GM12878 (cell line): ENCODE measurements at regions not wholly inside any gene's neighbourhood (a gene's known extent, or its start where the extent isn't known, plus 50 kb on each side); places are given as distances from the start of the nearest gene placed in this dataset.

ENCODE experiments used
- ATF7 ChIP-seq: fragments of 450-650 bp; IDR thresholded peaks from 2 replicates; pipeline ENCODE4 v1.6.1; 2016; ENCODE audit warnings: low read depth, mild to moderate bottlenecking
- BCL11A ChIP-seq: IDR thresholded peaks from 2 replicates; pipeline ENCODE4 v1.6.1; 2011; ENCODE audit warnings: low read depth, low read length
- CHD2 ChIP-seq: IDR thresholded peaks from 2 replicates; pipeline ENCODE4 v1.6.1; 2011; ENCODE audit warnings: low read depth, low read length, improper control_type of control experiment, borderline replicate concordance
- CREB1 ChIP-seq: IDR thresholded peaks from 2 replicates; pipeline ENCODE4 v1.6.1; 2012; ENCODE audit warnings: low read depth, mild to moderate bottlenecking, inconsistent platforms
- DPF2 ChIP-seq: fragments of 450-650 bp; IDR thresholded peaks from 2 replicates; pipeline ENCODE4 v1.6.1; 2017; ENCODE audit warnings: mild to moderate bottlenecking
- FOXM1 ChIP-seq: IDR thresholded peaks from 2 replicates; pipeline ENCODE4 v1.6.1; 2012; ENCODE audit warnings: low read depth, mild to moderate bottlenecking, inconsistent platforms, low read length, moderate library complexity
- HDAC2 ChIP-seq: fragments of 200-600 bp; sonication (generic); IDR thresholded peaks from 2 replicates; pipeline ENCODE4 v1.6.1; 2017
- JUNB ChIP-seq: IDR thresholded peaks from 2 replicates; pipeline ENCODE4 v1.6.1; 2016; ENCODE audit warnings: antibody characterized with exemption, mild to moderate bottlenecking
- JUND ChIP-seq: IDR thresholded peaks from 2 replicates; pipeline ENCODE4 v1.6.1; 2012; ENCODE audit warnings: low read depth, mild to moderate bottlenecking, low read length, improper control_type of control experiment, moderate library complexity
- MEF2B ChIP-seq: fragments of 450-650 bp; IDR thresholded peaks from 2 replicates; pipeline ENCODE4 v1.6.1; 2018; ENCODE audit warnings: mild to moderate bottlenecking, moderate library complexity; ENCODE audit not compliant: partially characterized antibody, poor library complexity, severe bottlenecking
- NFIC ChIP-seq: IDR thresholded peaks from 2 replicates; pipeline ENCODE4 v1.6.1; 2012; ENCODE audit warnings: low read depth, mild to moderate bottlenecking, inconsistent platforms, low read length, moderate library complexity
- NFYA ChIP-seq: IDR thresholded peaks from 2 replicates; pipeline ENCODE4 v1.6.1; 2011; ENCODE audit warnings: low read depth, mild to moderate bottlenecking, low read length, improper control_type of control experiment, borderline replicate concordance
- RUNX3 ChIP-seq: IDR thresholded peaks from 2 replicates; pipeline ENCODE4 v1.6.1; 2012; ENCODE audit warnings: low read length, inconsistent platforms
- TBL1XR1 ChIP-seq: IDR thresholded peaks from 2 replicates; pipeline ENCODE4 v1.6.1; 2012; ENCODE audit warnings: low read depth, low read length, improper control_type of control experiment
- TF ChIP-seq, protein P1 (sequence below): fragments of 450-650 bp; IDR thresholded peaks from 2 replicates; pipeline ENCODE4 v1.6.1; 2017; ENCODE audit warnings: low read depth, mild to moderate bottlenecking, moderate library complexity
- TF ChIP-seq, protein P2 (sequence below): fragments of 150-350 bp; IDR thresholded peaks from 2 replicates; pipeline ENCODE4 v1.6.1; 2016; ENCODE audit warnings: low read depth, low read length
- TF ChIP-seq, protein P3 (sequence below): fragments of 150-350 bp; IDR thresholded peaks from 2 replicates; pipeline ENCODE4 v1.6.1; 2014; ENCODE audit warnings: mild to moderate bottlenecking, low read depth, low read length
- TF ChIP-seq, protein P4 (sequence below): fragments of 450-650 bp; IDR thresholded peaks from 2 replicates; pipeline ENCODE4 v1.6.1; 2016; ENCODE audit warnings: mild to moderate bottlenecking, moderate library complexity, borderline replicate concordance

DNA sequence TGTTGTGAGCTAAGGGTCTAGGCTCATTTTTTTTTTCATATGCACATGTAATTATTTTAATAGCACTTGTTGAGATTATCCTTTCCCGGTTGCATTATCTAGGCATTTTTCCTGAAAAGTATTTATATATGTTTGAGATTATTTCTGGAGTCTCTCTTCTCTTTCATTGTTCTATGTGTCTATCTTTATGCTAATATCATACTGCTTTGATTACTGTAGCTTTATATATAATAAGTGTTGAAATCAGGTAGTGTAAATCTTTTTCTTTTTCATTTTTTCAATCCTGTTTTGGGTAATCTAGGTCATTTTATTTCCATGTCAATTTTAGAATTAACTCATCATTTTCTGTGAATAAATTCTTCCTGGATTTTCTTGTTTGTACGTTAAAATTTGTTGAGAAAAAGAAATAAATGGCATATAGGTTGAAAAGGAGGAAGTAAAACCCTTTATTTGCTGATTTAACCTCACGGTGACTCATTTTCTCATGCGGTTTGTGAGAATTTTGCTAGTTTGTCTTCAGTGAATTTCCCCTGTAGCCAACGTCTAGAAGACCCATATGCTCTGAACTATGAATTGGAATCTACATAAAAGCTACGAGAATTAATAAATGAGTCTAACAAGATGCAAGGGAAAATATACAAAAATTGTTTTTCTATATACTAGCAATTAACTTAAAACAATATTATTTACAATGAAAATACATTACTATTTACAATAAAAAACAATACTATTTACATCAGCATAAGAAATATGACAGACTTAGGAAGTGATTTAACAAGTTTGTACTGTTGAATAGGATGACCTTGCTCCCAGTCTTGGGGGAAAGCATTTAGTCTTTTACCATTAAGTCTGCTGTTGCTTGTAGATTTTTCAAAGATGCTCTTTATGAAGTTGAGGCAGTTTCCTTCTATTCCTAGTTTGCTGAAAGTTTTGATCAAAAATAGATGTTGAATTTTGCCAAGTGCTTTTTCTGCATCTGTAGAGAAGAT lies 105.0 kb downstream of the SNAPC1 start (continued):
- TF ChIP-seq, protein P1, sequence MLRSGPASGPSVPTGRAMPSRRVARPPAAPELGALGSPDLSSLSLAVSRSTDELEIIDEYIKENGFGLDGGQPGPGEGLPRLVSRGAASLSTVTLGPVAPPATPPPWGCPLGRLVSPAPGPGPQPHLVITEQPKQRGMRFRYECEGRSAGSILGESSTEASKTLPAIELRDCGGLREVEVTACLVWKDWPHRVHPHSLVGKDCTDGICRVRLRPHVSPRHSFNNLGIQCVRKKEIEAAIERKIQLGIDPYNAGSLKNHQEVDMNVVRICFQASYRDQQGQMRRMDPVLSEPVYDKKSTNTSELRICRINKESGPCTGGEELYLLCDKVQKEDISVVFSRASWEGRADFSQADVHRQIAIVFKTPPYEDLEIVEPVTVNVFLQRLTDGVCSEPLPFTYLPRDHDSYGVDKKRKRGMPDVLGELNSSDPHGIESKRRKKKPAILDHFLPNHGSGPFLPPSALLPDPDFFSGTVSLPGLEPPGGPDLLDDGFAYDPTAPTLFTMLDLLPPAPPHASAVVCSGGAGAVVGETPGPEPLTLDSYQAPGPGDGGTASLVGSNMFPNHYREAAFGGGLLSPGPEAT: peak; percentile 83; the same call in 1 of the 2 replicates
- peak; percentile 98 for TF ChIP-seq RUNX3
- no peak for TF ChIP-seq NFYA
- peak; percentile 37 for TF ChIP-seq MEF2B
- peak; percentile 77; the same call in 1 of the 2 replicates for TF ChIP-seq FOXM1
- TF ChIP-seq JUND: peak; percentile 77; the same call in 1 of the 2 replicates
- TF ChIP-seq, protein P2, sequence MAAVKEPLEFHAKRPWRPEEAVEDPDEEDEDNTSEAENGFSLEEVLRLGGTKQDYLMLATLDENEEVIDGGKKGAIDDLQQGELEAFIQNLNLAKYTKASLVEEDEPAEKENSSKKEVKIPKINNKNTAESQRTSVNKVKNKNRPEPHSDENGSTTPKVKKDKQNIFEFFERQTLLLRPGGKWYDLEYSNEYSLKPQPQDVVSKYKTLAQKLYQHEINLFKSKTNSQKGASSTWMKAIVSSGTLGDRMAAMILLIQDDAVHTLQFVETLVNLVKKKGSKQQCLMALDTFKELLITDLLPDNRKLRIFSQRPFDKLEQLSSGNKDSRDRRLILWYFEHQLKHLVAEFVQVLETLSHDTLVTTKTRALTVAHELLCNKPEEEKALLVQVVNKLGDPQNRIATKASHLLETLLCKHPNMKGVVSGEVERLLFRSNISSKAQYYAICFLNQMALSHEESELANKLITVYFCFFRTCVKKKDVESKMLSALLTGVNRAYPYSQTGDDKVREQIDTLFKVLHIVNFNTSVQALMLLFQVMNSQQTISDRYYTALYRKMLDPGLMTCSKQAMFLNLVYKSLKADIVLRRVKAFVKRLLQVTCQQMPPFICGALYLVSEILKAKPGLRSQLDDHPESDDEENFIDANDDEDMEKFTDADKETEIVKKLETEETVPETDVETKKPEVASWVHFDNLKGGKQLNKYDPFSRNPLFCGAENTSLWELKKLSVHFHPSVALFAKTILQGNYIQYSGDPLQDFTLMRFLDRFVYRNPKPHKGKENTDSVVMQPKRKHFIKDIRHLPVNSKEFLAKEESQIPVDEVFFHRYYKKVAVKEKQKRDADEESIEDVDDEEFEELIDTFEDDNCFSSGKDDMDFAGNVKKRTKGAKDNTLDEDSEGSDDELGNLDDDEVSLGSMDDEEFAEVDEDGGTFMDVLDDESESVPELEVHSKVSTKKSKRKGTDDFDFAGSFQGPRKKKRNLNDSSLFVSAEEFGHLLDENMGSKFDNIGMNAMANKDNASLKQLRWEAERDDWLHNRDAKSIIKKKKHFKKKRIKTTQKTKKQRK: no peak
- TF ChIP-seq CREB1: 0 out of 2 replicates have a peak, but pooled peaks have one; percentile 25
- peak; percentile 71 for TF ChIP-seq ATF7
- TF ChIP-seq, protein P3, sequence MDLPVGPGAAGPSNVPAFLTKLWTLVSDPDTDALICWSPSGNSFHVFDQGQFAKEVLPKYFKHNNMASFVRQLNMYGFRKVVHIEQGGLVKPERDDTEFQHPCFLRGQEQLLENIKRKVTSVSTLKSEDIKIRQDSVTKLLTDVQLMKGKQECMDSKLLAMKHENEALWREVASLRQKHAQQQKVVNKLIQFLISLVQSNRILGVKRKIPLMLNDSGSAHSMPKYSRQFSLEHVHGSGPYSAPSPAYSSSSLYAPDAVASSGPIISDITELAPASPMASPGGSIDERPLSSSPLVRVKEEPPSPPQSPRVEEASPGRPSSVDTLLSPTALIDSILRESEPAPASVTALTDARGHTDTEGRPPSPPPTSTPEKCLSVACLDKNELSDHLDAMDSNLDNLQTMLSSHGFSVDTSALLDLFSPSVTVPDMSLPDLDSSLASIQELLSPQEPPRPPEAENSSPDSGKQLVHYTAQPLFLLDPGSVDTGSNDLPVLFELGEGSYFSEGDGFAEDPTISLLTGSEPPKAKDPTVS: no peak
- no peak for TF ChIP-seq HDAC2
- peak; percentile 92 for TF ChIP-seq BCL11A
- peak; percentile 91 for TF ChIP-seq JUNB
- TF ChIP-seq TBL1XR1: peak; percentile 70; the same call in 1 of the 2 replicates
- TF ChIP-seq DPF2: peak; percentile 94
- TF ChIP-seq CHD2: no peak
- peak; percentile 92 for TF ChIP-seq NFIC
- TF ChIP-seq, protein P4, sequence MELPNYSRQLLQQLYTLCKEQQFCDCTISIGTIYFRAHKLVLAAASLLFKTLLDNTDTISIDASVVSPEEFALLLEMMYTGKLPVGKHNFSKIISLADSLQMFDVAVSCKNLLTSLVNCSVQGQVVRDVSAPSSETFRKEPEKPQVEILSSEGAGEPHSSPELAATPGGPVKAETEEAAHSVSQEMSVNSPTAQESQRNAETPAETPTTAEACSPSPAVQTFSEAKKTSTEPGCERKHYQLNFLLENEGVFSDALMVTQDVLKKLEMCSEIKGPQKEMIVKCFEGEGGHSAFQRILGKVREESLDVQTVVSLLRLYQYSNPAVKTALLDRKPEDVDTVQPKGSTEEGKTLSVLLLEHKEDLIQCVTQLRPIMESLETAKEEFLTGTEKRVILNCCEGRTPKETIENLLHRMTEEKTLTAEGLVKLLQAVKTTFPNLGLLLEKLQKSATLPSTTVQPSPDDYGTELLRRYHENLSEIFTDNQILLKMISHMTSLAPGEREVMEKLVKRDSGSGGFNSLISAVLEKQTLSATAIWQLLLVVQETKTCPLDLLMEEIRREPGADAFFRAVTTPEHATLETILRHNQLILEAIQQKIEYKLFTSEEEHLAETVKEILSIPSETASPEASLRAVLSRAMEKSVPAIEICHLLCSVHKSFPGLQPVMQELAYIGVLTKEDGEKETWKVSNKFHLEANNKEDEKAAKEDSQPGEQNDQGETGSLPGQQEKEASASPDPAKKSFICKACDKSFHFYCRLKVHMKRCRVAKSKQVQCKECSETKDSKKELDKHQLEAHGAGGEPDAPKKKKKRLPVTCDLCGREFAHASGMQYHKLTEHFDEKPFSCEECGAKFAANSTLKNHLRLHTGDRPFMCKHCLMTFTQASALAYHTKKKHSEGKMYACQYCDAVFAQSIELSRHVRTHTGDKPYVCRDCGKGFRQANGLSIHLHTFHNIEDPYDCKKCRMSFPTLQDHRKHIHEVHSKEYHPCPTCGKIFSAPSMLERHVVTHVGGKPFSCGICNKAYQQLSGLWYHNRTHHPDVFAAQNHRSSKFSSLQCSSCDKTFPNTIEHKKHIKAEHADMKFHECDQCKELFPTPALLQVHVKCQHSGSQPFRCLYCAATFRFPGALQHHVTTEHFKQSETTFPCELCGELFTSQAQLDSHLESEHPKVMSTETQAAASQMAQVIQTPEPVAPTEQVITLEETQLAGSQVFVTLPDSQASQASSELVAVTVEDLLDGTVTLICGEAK: peak; percentile 44; the same call in 1 of the 2 replicates
